ENCODE measurements at regions not wholly inside any gene's neighbourhood (a gene's known extent, or its start where the extent isn't known, plus 50 kb on each side); places are given as distances from the start of the nearest gene placed in this dataset.

DNA sequence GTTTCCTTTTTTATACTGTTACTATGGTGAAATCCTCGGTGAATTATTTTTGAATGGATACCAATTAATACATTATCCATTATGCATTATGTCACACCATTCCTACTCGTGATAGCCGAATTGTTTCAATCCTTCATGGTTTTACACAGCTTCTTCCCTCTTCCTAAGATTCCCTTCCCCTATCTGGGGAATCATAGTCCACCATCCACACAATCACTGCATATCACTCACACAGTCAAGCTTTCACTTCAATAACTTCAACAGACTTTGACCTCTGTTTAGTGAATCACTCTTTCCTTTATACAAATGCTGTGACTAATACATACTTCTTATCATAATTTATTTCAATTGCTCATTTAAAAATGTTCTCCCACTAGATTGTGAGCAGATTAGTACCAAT lies 1108.1 kb upstream of the LRRTM1 start:
- no peaks in the 10 kb centered on the region for H3K4me1 ChIP-seq (ENCODE audit: insufficient read depth, low read length, poor library complexity, severe bottlenecking)
- H3K9me3 ChIP-seq (ENCODE audit: low read depth, low read length, poor library complexity, severe bottlenecking) = peaks cover 30% of the 10 kb centered on the region
- no peak for DNase-seq (ENCODE audit: low spot score)
- intact Hi-C loops (cut with micrococcal nuclease; ENCODE audit: unreplicated experiment) = no loop called here
- ChIA-PET POLR2A (ENCODE audit: low non-redundant PET) (no interaction called here), CTCF (no interaction called here)
- no peak overlapping the region for H3K4me3 ChIP-seq (ENCODE audit: low read depth, low read length, poor library complexity, severe bottlenecking)
- no peaks in the 10 kb centered on the region for H3K27me3 ChIP-seq (replicated peaks; ENCODE audit: insufficient read depth, low read depth, low read length, poor library complexity)
- no peak overlapping the region for H3K27ac ChIP-seq (ENCODE audit: low read depth, low read length, poor library complexity, severe bottlenecking)
- no peak for TF ChIP-seq EZH2 (IDR thresholded peaks at IDR 0.05; ENCODE audit: borderline replicate concordance, low read depth, low read length, poor library complexity, severe bottlenecking)
- no peak for TF ChIP-seq CTCF (conservative IDR thresholded peaks at IDR 0.05; ENCODE audit: low read depth, low read length)
- BruUV-seq (replicated peaks) = no TSS peak
- H3K36me3 ChIP-seq (ENCODE audit: insufficient read depth, low read length, poor library complexity, severe bottlenecking) = no peaks in the 10 kb centered on the region

DNA sequence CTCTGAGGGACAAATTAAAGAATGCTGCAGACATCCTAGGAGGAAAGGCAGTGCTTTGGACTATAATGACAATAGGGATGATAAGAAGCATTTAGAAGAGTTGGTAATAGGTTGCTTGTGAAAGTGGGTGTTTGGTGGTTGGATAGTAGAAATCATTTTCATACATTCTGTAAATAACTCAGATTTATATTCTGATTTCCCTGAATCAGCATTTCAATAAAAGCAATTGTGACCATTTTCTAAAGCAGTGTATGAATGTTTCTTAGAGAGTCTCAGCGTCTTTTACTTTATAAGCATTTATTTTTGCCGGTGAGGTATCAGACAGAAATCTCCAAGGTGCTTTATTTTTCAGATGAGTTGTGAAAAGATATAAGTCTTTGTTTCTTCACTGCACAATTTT lies 1099.0 kb upstream of the LRRTM1 start:
- intact Hi-C loops (cut with micrococcal nuclease; ENCODE audit: unreplicated experiment) = no loop called here
- Histone ChIP-seq H3K4me1 (ENCODE audit: insufficient read depth, low read length, poor library complexity, severe bottlenecking) (no peaks in the 10 kb centered on the region), H3K27ac (ENCODE audit: low read depth, low read length, poor library complexity, severe bottlenecking) (no peak overlapping the region), H3K27me3 (replicated peaks; ENCODE audit: insufficient read depth, low read depth, low read length, poor library complexity) (no peaks in the 10 kb centered on the region), H3K9me3 (ENCODE audit: low read depth, low read length, poor library complexity, severe bottlenecking) (peaks cover 34% of the 10 kb centered on the region), H3K4me3 (ENCODE audit: low read depth, low read length, poor library complexity, severe bottlenecking) (no peak overlapping the region), H3K36me3 (ENCODE audit: insufficient read depth, low read length, poor library complexity, severe bottlenecking) (no peaks in the 10 kb centered on the region)
- ChIA-PET CTCF (no interaction called here), POLR2A (ENCODE audit: low non-redundant PET) (no interaction called here)
- no peak for TF ChIP-seq EZH2 (IDR thresholded peaks at IDR 0.05; ENCODE audit: borderline replicate concordance, low read depth, low read length, poor library complexity, severe bottlenecking)
- TF ChIP-seq CTCF (conservative IDR thresholded peaks at IDR 0.05; ENCODE audit: low read depth, low read length) = no peak
- no peak for DNase-seq (ENCODE audit: low spot score)
- BruUV-seq (replicated peaks) = no TSS peak

GRCh38 chr2:81396417-81397019 lies 1092.0 kb upstream of the LRRTM1 start:
- POLR2A ChIA-PET (ENCODE audit: low non-redundant PET) = no interaction called here
- TF ChIP-seq CTCF (conservative IDR thresholded peaks at IDR 0.05; ENCODE audit: low read depth, low read length) = no peak
- no peak for TF ChIP-seq EZH2 (IDR thresholded peaks at IDR 0.05; ENCODE audit: borderline replicate concordance, low read depth, low read length, poor library complexity, severe bottlenecking)
- Histone ChIP-seq H3K4me3 (ENCODE audit: low read depth, low read length, poor library complexity, severe bottlenecking) (no peak overlapping the region), H3K27ac (ENCODE audit: low read depth, low read length, poor library complexity, severe bottlenecking) (no peak overlapping the region), H3K9me3 (ENCODE audit: low read depth, low read length, poor library complexity, severe bottlenecking) (peaks cover 42% of the 10 kb centered on the region), H3K4me1 (ENCODE audit: insufficient read depth, low read length, poor library complexity, severe bottlenecking) (no peaks in the 10 kb centered on the region), H3K27me3 (replicated peaks; ENCODE audit: insufficient read depth, low read depth, low read length, poor library complexity) (no peaks in the 10 kb centered on the region), H3K36me3 (ENCODE audit: insufficient read depth, low read length, poor library complexity, severe bottlenecking) (no peaks in the 10 kb centered on the region)
- no peak for DNase-seq (ENCODE audit: low spot score)
- intact Hi-C loops (cut with micrococcal nuclease; ENCODE audit: unreplicated experiment) = no loop called here
- CTCF ChIA-PET = no interaction called here
- no TSS peak for BruUV-seq (replicated peaks)

Data from A673 (cell line).